NCI-H2196 (cell line): ENCODE measurements at regions not wholly inside any gene's neighbourhood (a gene's known extent, or its start where the extent isn't known, plus 50 kb on each side); places are given as distances from the start of the nearest gene placed in this dataset.

ENCODE experiments used
- DNase-seq: peaks from one replicate; lab custom pipeline; 2025; ENCODE audit not compliant: unreplicated experiment; lab: John Stamatoyannopoulos, UW

GRCh38 chr4:57499786-57500185 is 389.6 kb upstream of the IGFBP7 start:
- DNase-seq, result no peak

- no peak for DNase-seq
Measured at GRCh38 chr4:57498251-57498650, 388.1 kb upstream of the IGFBP7 start.

GRCh38 chr4:57496697-57497471 is 386.7 kb upstream of the IGFBP7 start:
- DNase-seq, result no peak

- DNase-seq, result no peak
Measured at GRCh38 chr4:57494821-57495220, 384.6 kb upstream of the IGFBP7 start.

- no peak for DNase-seq
Measured at GRCh38 chr4:57492251-57492878, 382.2 kb upstream of the IGFBP7 start.

GRCh38 chr4:57491388-57491787 is 381.2 kb upstream of the IGFBP7 start:
- no peak for DNase-seq

GRCh38 chr4:57490520-57491255 is 380.5 kb upstream of the IGFBP7 start:
- no peak for DNase-seq

GRCh38 chr4:57488366-57489162 is 378.4 kb upstream of the IGFBP7 start:
- DNase-seq, result no peak

- no peak for DNase-seq
Measured at GRCh38 chr4:57475424-57475823, 365.2 kb upstream of the IGFBP7 start.

GRCh38 chr4:57465321-57466056 is 355.3 kb upstream of the IGFBP7 start:
- DNase-seq, result no peak

GRCh38 chr4:57462843-57463242 is 352.7 kb upstream of the IGFBP7 start:
- DNase-seq, result no peak

- DNase-seq, result no peak
Measured at GRCh38 chr4:57460967-57461366, 350.8 kb upstream of the IGFBP7 start.

GRCh38 chr4:57448901-57449300 is 338.7 kb upstream of the IGFBP7 start:
- DNase-seq, result no peak

GRCh38 chr4:57448452-57448851 is 338.3 kb upstream of the IGFBP7 start:
- DNase-seq, result no peak

GRCh38 chr4:57446266-57446665 is 336.1 kb upstream of the IGFBP7 start:
- DNase-seq, result no peak

GRCh38 chr4:57445686-57446085 is 335.5 kb upstream of the IGFBP7 start:
- DNase-seq, result no peak

- no peak for DNase-seq
Measured at GRCh38 chr4:57444671-57445070, 334.5 kb upstream of the IGFBP7 start.

GRCh38 chr4:57443787-57444186 is 333.6 kb upstream of the IGFBP7 start:
- no peak for DNase-seq

GRCh38 chr4:57443308-57443707 is 333.1 kb upstream of the IGFBP7 start:
- no peak for DNase-seq

- DNase-seq, result peak; percentile 5
Measured at GRCh38 chr4:57442831-57443291, 332.7 kb upstream of the IGFBP7 start.
